ENCODE measurements at regions not wholly inside any gene's neighbourhood (a gene's known extent, or its start where the extent isn't known, plus 50 kb on each side); places are given as distances from the start of the nearest gene placed in this dataset.

GRCh38 chr5:53403758-53404157, 76.7 kb upstream of the FST start:
- TF ChIP-seq CTCF (IDR thresholded peaks at IDR 0.05), result no peak
- no peak for TF ChIP-seq POLR2A (IDR thresholded peaks at IDR 0.05)
- no peak for TF ChIP-seq EP300 (IDR thresholded peaks at IDR 0.05; ENCODE audit: low read depth)
